LNCaP clone FGC (cell line): ENCODE measurements at regions not wholly inside any gene's neighbourhood (a gene's known extent, or its start where the extent isn't known, plus 50 kb on each side); places are given as distances from the start of the nearest gene placed in this dataset.

Experiments
- DNase-seq: peaks from one replicate; pipeline ENCODE4 v3.0.0-alpha.2; 2011; ENCODE audit warnings: low read depth
- H3K4me3 ChIP-seq: 2 replicates; pipeline ENCODE4 v1.5.1; 2011; ENCODE audit warnings: mild to moderate bottlenecking, low read depth, low read length, control low read depth
- CTCF ChIP-seq: IDR thresholded peaks from 2 replicates; pipeline ENCODE4 v1.5.1; 2012; ENCODE audit warnings: mild to moderate bottlenecking; ENCODE audit not compliant: control insufficient read depth, insufficient read depth; ENCODE audit errors: extremely low read depth

GRCh38 chr14:53779301-53779700, 177.3 kb downstream of the BMP4 start:
- no peak for DNase-seq
- no peak overlapping the region for H3K4me3 ChIP-seq
- TF ChIP-seq CTCF: no peak

- TF ChIP-seq CTCF: no peak
- DNase-seq: no peak
- H3K4me3 ChIP-seq: no peak overlapping the region
Observed at GRCh38 chr14:53778263-53778662, 178.4 kb downstream of the BMP4 start.

- no peak overlapping the region for H3K4me3 ChIP-seq
- no peak for TF ChIP-seq CTCF
- DNase-seq: no peak
Observed at GRCh38 chr14:53772936-53773335, 183.7 kb downstream of the BMP4 start.

GRCh38 chr14:53767566-53767965, 189.1 kb downstream of the BMP4 start:
- TF ChIP-seq CTCF: no peak
- H3K4me3 ChIP-seq: no peak overlapping the region
- DNase-seq: no peak

GRCh38 chr14:53766601-53767000, 190.0 kb downstream of the BMP4 start:
- DNase-seq: no peak
- H3K4me3 ChIP-seq: no peak overlapping the region
- no peak for TF ChIP-seq CTCF

- DNase-seq: no peak
- TF ChIP-seq CTCF: no peak
- no peak overlapping the region for H3K4me3 ChIP-seq
Observed at GRCh38 chr14:53766106-53766505, 190.5 kb downstream of the BMP4 start.

GRCh38 chr14:53764846-53765245, 191.8 kb downstream of the BMP4 start:
- H3K4me3 ChIP-seq: no peak overlapping the region
- no peak for TF ChIP-seq CTCF
- no peak for DNase-seq
